ENCODE measurements at regions not wholly inside any gene's neighbourhood (a gene's known extent, or its start where the extent isn't known, plus 50 kb on each side); places are given as distances from the start of the nearest gene placed in this dataset.

DNA sequence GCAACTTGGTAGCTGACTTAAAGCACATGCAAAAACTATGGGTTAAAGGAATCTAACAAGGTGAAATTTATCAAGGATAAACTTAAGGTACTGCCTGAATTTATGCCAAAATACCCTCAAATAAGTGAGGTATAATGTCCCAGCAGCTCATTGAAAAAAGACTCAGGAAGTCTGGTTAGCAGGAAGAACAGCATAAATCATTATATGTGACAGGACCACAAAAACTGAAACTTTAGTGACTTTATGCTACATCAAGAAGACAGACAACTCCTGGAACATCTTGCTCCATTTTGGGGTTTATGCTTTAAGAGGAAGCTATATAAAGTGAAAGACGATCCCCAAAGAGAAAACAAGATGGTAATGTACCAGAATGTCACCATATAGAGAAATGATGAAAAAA, 282.4 kb upstream of the ZNF462 start:
- TF ChIP-seq, protein P1, sequence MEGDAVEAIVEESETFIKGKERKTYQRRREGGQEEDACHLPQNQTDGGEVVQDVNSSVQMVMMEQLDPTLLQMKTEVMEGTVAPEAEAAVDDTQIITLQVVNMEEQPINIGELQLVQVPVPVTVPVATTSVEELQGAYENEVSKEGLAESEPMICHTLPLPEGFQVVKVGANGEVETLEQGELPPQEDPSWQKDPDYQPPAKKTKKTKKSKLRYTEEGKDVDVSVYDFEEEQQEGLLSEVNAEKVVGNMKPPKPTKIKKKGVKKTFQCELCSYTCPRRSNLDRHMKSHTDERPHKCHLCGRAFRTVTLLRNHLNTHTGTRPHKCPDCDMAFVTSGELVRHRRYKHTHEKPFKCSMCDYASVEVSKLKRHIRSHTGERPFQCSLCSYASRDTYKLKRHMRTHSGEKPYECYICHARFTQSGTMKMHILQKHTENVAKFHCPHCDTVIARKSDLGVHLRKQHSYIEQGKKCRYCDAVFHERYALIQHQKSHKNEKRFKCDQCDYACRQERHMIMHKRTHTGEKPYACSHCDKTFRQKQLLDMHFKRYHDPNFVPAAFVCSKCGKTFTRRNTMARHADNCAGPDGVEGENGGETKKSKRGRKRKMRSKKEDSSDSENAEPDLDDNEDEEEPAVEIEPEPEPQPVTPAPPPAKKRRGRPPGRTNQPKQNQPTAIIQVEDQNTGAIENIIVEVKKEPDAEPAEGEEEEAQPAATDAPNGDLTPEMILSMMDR (IDR thresholded peaks at IDR 0.05; ENCODE audit: extremely low read depth in 1 of 2, insufficient read depth in 1 of 2, low read depth in 1 of 2, low read length in 2 of 2), result no peak
- TF ChIP-seq JUN (IDR thresholded peaks at IDR 0.05; ENCODE audit: borderline replicate concordance, insufficient read depth, insufficient read length, low read depth), result no peak
- TF ChIP-seq FOS (IDR thresholded peaks at IDR 0.05; ENCODE audit: borderline replicate concordance, insufficient read depth, low read length), result no peak
- TF ChIP-seq POLR2AphosphoS5 (IDR thresholded peaks at IDR 0.05; ENCODE audit: insufficient read depth, low read depth, low read length), result no peak
- no peak for TF ChIP-seq EZH2 (IDR thresholded peaks at IDR 0.05; ENCODE audit: borderline replicate concordance, low read depth, low read length, severe bottlenecking)
- TF ChIP-seq MYC (IDR thresholded peaks at IDR 0.05; ENCODE audit: low read depth, low read length), result no peak
- TF ChIP-seq POLR2A (IDR thresholded peaks at IDR 0.05; ENCODE audit: low read depth, low read length), result no peak
- TF ChIP-seq MAX (IDR thresholded peaks at IDR 0.05; ENCODE audit: insufficient read depth, insufficient read length), result no peak
- TF ChIP-seq GATA2 (IDR thresholded peaks at IDR 0.05; ENCODE audit: insufficient read depth, insufficient read length, low read depth, low read length), result no peak
